ENCODE measurements at regions not wholly inside any gene's neighbourhood (a gene's known extent, or its start where the extent isn't known, plus 50 kb on each side); places are given as distances from the start of the nearest gene placed in this dataset.

GRCh38 chr2:41917587-41917986, 130.2 kb upstream of the PKDCC start:
- H3K9me3 Mint-ChIP-seq = peaks cover 0 to 4% (median 2%) of the 10 kb centered on the region in 7 donors
- Histone ChIP-seq H2AFZ (ENCODE audit: insufficient read depth, low read depth, low read length, poor library complexity, severe bottlenecking) (no peak overlapping the region), H3K9me3 (replicated peaks in 1 of 2; ENCODE audit: control insufficient read depth in 1 of 2, insufficient read depth in 1 of 2, low read length in 2 of 2) (no peaks in the 10 kb centered on the region), H3K9ac (ENCODE audit: insufficient read depth, low read length, poor library complexity, severe bottlenecking) (no peak overlapping the region), H3K27ac (ENCODE audit: low read depth in 1 of 2, low read length in 2 of 2) (no peak overlapping the region), H3K79me2 (ENCODE audit: insufficient read depth, low read length) (no peaks in the 10 kb centered on the region), H3K4me3 (replicated peaks in 1 of 3; ENCODE audit: low read depth in 2 of 3, low read length in 3 of 3) (no peak overlapping the region), H3K4me2 (replicated peaks; ENCODE audit: extremely low read depth, low read length, poor library complexity, severe bottlenecking) (no peak overlapping the region), H4K20me1 (ENCODE audit: insufficient read depth, low read length) (no peaks in the 10 kb centered on the region), H3K36me3 (replicated peaks in 1 of 2; ENCODE audit: control insufficient read depth in 1 of 2, insufficient read depth in 2 of 2, low read length in 2 of 2) (no peaks in the 10 kb centered on the region), H3K4me1 (ENCODE audit: control insufficient read depth in 1 of 2, insufficient read depth in 2 of 2, low read length in 2 of 2) (no peaks in the 10 kb centered on the region), H3K27me3 (ENCODE audit: control insufficient read depth in 2 of 2, insufficient read depth in 2 of 2, low read length in 2 of 2) (no peaks in the 10 kb centered on the region)
- no peaks in the 10 kb centered on the region for H3K36me3 Mint-ChIP-seq
- H3K27ac Mint-ChIP-seq = no peak overlapping the region
- H3K4me3 Mint-ChIP-seq = no peak overlapping the region
- H3K4me1 Mint-ChIP-seq = peaks cover 5% of the 10 kb centered on the region
- WGBS (ENCODE audit: insufficient coverage) = no CpG with 5 or more reads among the region's 2 CpGs
- no peak for DNase-seq
- intact Hi-C loops (cut with micrococcal nuclease) = no loop called here
- H3K27me3 Mint-ChIP-seq (ENCODE audit: low read depth in 3 of 3) = peaks cover 0 to 7% (median 4%) of the 10 kb centered on the region in 3 donors
- TF ChIP-seq CTCF (IDR thresholded peaks at IDR 0.05) = no peak

GRCh38 chr2:41919135-41919534, 128.7 kb upstream of the PKDCC start:
- Histone ChIP-seq H3K9me3 (replicated peaks in 1 of 2; ENCODE audit: control insufficient read depth in 1 of 2, insufficient read depth in 1 of 2, low read length in 2 of 2) (no peaks in the 10 kb centered on the region), H3K27me3 (ENCODE audit: control insufficient read depth in 2 of 2, insufficient read depth in 2 of 2, low read length in 2 of 2) (no peaks in the 10 kb centered on the region), H2AFZ (ENCODE audit: insufficient read depth, low read depth, low read length, poor library complexity, severe bottlenecking) (no peak overlapping the region), H3K27ac (ENCODE audit: low read depth in 1 of 2, low read length in 2 of 2) (no peak overlapping the region), H3K79me2 (ENCODE audit: insufficient read depth, low read length) (no peaks in the 10 kb centered on the region), H3K4me3 (replicated peaks in 1 of 3; ENCODE audit: low read depth in 2 of 3, low read length in 3 of 3) (no peak overlapping the region), H3K9ac (ENCODE audit: insufficient read depth, low read length, poor library complexity, severe bottlenecking) (no peak overlapping the region), H3K36me3 (replicated peaks in 1 of 2; ENCODE audit: control insufficient read depth in 1 of 2, insufficient read depth in 2 of 2, low read length in 2 of 2) (no peaks in the 10 kb centered on the region), H4K20me1 (ENCODE audit: insufficient read depth, low read length) (no peaks in the 10 kb centered on the region), H3K4me2 (replicated peaks; ENCODE audit: extremely low read depth, low read length, poor library complexity, severe bottlenecking) (no peak overlapping the region), H3K4me1 (ENCODE audit: control insufficient read depth in 1 of 2, insufficient read depth in 2 of 2, low read length in 2 of 2) (no peaks in the 10 kb centered on the region)
- intact Hi-C loops (cut with micrococcal nuclease) = no loop called here
- DNase-seq = no peak
- H3K36me3 Mint-ChIP-seq = no peaks in the 10 kb centered on the region
- TF ChIP-seq CTCF (IDR thresholded peaks at IDR 0.05) = no peak
- peaks cover 0 to 5% (median 4%) of the 10 kb centered on the region in 3 donors for H3K27me3 Mint-ChIP-seq (ENCODE audit: low read depth in 3 of 3)
- peaks cover 0 to 8% (median under 1%) of the 10 kb centered on the region in 7 donors for H3K9me3 Mint-ChIP-seq
- H3K27ac Mint-ChIP-seq = peak overlapping the region in 1 of 7 donors; percentile 45
- H3K4me3 Mint-ChIP-seq = no peak overlapping the region
- 94% methylated on average over 3 of the region's 3 CpGs for WGBS (ENCODE audit: insufficient coverage)
- H3K4me1 Mint-ChIP-seq = peaks cover 5% of the 10 kb centered on the region
